ENCODE measurements at regions not wholly inside any gene's neighbourhood (a gene's known extent, or its start where the extent isn't known, plus 50 kb on each side); places are given as distances from the start of the nearest gene placed in this dataset.

- TF ChIP-seq CTCF (IDR thresholded peaks at IDR 0.05) (no peak), POLR2A (IDR thresholded peaks at IDR 0.05) (no peak), POLR2AphosphoS5 (IDR thresholded peaks at IDR 0.05) (no peak)
- H3K4me3 ChIP-seq: no peak overlapping the region
- intact Hi-C loops (cut with DNase I; ENCODE audit: low total_unique reads): no loop called here
- DNase-seq (ENCODE audit: low spot score in 2 of 2): no peak
- no peaks in the 10 kb centered on the region for H3K27me3 ChIP-seq
- no peaks in the 10 kb centered on the region for H3K4me1 ChIP-seq
- H3K36me3 ChIP-seq: no peaks in the 10 kb centered on the region
- no peak overlapping the region for H3K27ac ChIP-seq
- no peaks in the 10 kb centered on the region for H3K9me3 ChIP-seq
Observed at GRCh38 chr2:160931531-160931930, 228.7 kb upstream of the TANK start.

DNA sequence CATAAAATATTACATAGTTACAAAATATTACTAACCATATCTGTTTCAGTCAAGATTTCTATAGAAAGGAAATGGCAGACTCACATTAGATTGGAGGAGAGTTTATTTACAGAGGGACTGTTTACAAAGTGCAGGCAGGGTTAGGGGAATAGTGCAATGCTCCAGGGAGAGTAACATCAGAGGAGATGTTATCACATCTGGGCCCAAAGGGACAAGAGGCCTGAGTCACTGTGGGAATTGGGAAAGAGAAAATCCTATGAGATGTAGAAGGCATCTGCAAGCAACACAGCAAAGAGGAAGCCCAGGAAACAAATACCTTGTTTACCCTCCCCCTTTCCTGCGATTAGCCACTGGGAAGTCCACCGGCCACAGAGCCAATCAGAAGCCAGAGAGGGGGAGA is 227.3 kb upstream of the TANK start:
- intact Hi-C loops (cut with DNase I; ENCODE audit: low total_unique reads): no loop called here
- Histone ChIP-seq H3K36me3 (no peaks in the 10 kb centered on the region), H3K27ac (no peak overlapping the region), H3K9me3 (no peaks in the 10 kb centered on the region), H3K4me3 (no peak overlapping the region), H3K27me3 (no peaks in the 10 kb centered on the region), H3K4me1 (no peaks in the 10 kb centered on the region)
- no peak for DNase-seq (ENCODE audit: low spot score in 2 of 2)
- TF ChIP-seq POLR2AphosphoS5 (IDR thresholded peaks at IDR 0.05) (no peak), POLR2A (IDR thresholded peaks at IDR 0.05) (no peak), CTCF (IDR thresholded peaks at IDR 0.05) (no peak)

DNA sequence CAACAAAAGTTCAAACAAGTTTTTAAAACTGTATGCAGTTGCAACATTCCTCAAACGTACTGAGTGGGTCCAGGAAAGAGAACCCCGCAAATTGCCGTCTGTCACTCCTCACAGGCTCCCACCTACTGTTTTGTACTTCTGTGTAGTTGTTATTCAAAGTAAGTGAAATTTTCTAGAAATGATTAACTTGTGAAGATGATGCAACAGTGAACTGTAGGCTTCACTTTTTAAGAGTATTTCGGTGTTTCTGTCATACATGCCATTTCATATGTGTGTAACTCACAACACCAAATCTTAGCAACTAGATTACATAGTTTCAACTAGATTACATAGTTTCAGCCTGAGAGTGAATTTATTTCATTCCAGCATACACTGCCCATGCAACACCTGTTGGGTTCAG is 226.0 kb upstream of the TANK start:
- no peak for TF ChIP-seq POLR2A (IDR thresholded peaks at IDR 0.05)
- TF ChIP-seq CTCF (IDR thresholded peaks at IDR 0.05): no peak
- TF ChIP-seq POLR2AphosphoS5 (IDR thresholded peaks at IDR 0.05): no peak
- no peak for DNase-seq (ENCODE audit: low spot score in 2 of 2)
- Histone ChIP-seq H3K36me3 (no peaks in the 10 kb centered on the region), H3K4me1 (no peaks in the 10 kb centered on the region), H3K27me3 (no peaks in the 10 kb centered on the region), H3K9me3 (no peaks in the 10 kb centered on the region), H3K4me3 (no peak overlapping the region), H3K27ac (no peak overlapping the region)
- intact Hi-C loops (cut with DNase I; ENCODE audit: low total_unique reads): no loop called here

- Histone ChIP-seq H3K4me1 (no peaks in the 10 kb centered on the region), H3K4me3 (no peak overlapping the region), H3K27me3 (no peaks in the 10 kb centered on the region), H3K36me3 (no peaks in the 10 kb centered on the region), H3K9me3 (no peaks in the 10 kb centered on the region), H3K27ac (no peak overlapping the region)
- TF ChIP-seq POLR2AphosphoS5 (IDR thresholded peaks at IDR 0.05) (no peak), POLR2A (IDR thresholded peaks at IDR 0.05) (no peak), CTCF (IDR thresholded peaks at IDR 0.05) (no peak)
- intact Hi-C loops (cut with DNase I; ENCODE audit: low total_unique reads): no loop called here
- DNase-seq (ENCODE audit: low spot score in 2 of 2): no peak
Observed at GRCh38 chr2:160934991-160935390, 225.2 kb upstream of the TANK start.

DNA sequence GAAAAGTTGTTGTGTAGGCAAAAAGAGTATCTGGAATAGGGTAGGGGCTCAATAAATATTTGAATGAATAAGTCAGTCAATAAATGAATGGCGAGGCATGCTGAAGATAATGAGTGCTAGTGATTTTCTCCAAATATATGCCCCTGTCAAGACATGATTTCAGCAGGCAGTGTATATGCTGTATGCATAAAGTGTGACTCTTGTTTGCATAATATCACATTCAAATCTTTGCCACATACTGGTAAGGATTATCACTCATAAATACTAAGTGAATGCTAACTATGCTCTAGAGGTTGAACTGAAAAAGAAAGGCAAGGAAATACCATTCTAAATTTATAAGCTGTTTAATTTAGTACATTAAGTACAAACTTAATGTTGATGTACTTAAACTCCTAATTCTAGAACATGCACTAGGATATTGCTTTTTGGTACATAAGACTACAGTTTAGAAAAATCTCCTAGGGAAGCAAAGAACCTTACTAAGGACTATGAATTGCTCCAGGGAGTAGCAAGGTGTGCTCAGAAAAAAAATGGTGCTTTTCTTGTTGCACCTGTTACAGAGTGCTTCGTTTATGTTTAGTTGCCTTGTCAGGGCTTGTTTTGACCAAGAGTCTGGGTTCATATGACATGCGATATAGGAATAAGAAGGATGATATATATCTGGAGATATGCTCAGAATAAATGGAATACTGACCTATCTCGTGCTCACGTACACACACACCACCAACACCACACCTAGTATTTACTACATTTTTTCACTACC is 224.0 kb upstream of the TANK start:
- Histone ChIP-seq H3K27ac (no peak overlapping the region), H3K4me3 (no peak overlapping the region), H3K4me1 (no peaks in the 10 kb centered on the region), H3K27me3 (no peaks in the 10 kb centered on the region), H3K9me3 (no peaks in the 10 kb centered on the region), H3K36me3 (no peaks in the 10 kb centered on the region)
- DNase-seq (ENCODE audit: low spot score in 2 of 2): no peak
- intact Hi-C loops (cut with DNase I; ENCODE audit: low total_unique reads): no loop called here
- no peak for TF ChIP-seq CTCF (IDR thresholded peaks at IDR 0.05)
- no peak for TF ChIP-seq POLR2AphosphoS5 (IDR thresholded peaks at IDR 0.05)
- TF ChIP-seq POLR2A (IDR thresholded peaks at IDR 0.05): no peak

Data from breast epithelium (tissue), 4 donors.